NCI-H226 (cell line): ENCODE measurements at regions not wholly inside any gene's neighbourhood (a gene's known extent, or its start where the extent isn't known, plus 50 kb on each side); places are given as distances from the start of the nearest gene placed in this dataset.

Experiments
- DNase-seq: peaks from one replicate; pipeline ENCODE4 v3.0.0-alpha.2; 2015

- DNase-seq: no peak
These were observed 173.0 kb downstream of the NTMT2 start for GRCh38 chr1:170318736-170319135.

GRCh38 chr1:170321113-170321512 is 175.4 kb downstream of the NTMT2 start:
- no peak for DNase-seq

GRCh38 chr1:170326186-170326585 is 180.4 kb downstream of the NTMT2 start:
- DNase-seq: no peak

GRCh38 chr1:170332801-170333200 is 187.0 kb downstream of the NTMT2 start:
- no peak for DNase-seq

- DNase-seq: no peak
These were observed 191.7 kb downstream of the NTMT2 start for GRCh38 chr1:170337413-170337994.

DNA sequence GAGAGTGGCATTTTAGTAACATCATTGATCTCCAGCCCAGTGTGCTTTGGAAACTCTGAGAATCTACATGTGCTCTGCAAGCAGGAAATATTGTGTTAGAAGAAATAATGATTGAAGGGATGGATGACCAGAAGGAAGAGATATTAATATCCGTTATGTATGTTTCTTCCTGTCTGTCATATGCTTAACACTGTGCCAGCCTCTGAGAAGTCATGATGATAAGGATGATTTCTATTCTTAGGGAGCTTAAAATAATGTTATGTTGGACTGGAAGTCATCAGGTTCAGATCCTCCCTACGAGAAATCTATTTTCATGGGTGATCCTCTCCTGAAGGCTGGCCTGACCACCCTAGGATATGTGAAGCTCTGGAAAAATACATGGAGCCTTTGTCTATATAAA is 192.4 kb upstream of the GORAB start:
- DNase-seq: no peak

DNA sequence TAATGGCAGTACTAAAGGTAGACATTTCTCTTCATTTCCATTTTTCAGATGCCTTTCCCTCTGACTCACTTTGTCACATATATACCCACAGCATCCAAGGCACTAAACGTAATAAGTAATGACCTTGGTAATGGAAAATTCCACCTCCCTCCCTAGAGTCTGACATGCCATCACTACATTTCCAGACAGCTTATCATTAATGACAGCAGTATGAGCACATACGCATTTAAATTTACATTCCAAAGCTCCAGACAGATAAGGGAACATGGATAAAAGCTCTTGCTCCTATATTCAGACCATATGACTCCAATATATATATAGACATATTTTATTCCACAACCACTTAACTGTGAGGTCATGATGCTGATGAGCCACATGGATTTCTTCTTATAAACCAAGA is 191.7 kb upstream of the GORAB start:
- DNase-seq: no peak

DNA sequence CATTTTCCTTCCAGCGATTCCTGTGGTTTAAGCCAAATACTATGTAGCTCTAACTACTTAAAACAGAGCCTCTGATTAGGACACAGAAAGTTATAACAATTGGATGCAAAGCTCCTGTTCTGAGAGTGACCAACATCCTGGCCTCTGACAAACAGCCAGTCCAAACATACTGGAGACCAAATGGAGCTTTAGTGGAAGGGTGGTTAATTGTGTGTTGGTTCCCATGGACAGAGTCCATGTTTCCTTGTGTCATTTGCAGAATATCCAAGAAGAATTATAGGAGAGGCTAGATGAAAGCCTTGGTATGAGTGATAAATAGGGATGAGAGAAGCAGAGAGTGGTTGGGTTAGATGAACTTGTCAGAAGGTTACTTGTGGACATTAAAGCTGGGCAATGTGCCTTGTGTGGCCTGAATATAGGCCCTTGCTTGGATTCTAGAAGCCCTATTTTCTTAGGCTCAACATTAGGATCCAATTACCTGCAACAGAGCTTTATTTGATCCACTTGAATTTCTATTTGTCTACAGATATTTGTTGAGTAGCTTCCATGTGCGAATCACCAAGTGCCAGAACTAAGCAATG is 180.5 kb upstream of the GORAB start:
- no peak for DNase-seq

DNA sequence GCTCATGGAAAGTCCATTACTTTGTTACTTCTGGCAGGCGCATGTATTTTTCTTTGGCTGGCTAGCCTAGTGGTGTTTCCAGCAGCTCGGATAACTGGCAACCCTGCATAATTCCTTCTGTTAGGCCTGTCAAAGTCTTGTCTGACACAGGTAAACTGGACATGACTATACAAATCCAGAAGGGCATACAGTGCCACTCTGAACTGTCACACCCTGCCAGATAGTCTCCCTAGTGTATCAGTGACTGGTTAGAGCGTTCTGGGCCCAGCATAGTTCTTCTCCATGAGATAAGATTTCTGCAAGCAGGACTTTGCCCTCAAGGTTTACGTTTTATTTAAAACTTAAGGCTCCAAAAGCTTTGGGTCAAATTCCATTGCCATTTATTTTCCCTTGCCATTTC is 177.7 kb upstream of the GORAB start:
- no peak for DNase-seq

GRCh38 chr1:170354690-170355089 is 177.3 kb upstream of the GORAB start:
- no peak for DNase-seq

DNA sequence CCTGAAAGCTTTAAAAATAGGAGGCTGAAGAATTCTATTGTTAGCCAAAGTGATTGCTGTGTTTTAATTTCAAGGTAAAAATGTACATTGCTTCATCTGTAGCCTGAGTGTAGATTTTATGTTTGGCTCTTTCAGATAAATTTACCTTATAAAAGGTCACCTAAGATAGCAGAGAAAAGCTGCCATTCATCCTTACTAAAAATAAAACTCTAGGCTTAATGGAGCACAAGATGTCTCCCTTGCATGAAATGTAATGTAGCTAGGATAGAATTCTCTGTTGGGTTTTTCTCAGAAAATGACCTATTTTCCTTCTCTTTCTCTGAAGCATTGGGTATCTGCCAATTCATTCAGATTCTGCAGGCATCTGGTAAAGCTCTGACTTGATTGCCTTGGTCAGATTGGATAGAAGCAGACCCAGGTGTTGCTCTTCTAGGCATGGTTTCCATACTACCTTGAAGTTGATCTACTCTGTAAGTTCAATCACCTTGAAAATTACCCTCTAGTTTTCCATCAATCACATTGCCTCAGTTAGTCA is 176.6 kb upstream of the GORAB start:
- DNase-seq: no peak

- DNase-seq: no peak
These were observed 175.4 kb upstream of the GORAB start for GRCh38 chr1:170356585-170356984.

DNA sequence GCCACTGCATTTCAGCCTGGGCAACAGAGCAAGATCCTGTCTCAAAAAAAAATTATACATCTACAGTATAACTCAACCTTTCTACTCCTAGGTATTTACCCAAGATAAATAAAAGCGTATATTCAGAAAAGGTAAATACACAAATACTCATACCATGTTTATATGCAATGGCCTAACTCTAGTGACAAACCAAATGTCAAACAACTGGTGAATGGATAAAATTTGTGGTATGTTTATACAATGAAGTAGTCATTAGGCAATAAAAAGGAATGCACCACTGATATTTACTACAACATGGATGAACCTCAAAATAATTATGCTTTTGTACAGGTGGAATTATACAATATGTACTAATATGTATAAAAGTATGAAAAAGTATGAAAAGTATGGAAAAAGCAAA is 174.2 kb upstream of the GORAB start:
- no peak for DNase-seq

- peak; percentile 5 for DNase-seq
These were observed 171.4 kb upstream of the GORAB start for GRCh38 chr1:170360601-170361000.

DNA sequence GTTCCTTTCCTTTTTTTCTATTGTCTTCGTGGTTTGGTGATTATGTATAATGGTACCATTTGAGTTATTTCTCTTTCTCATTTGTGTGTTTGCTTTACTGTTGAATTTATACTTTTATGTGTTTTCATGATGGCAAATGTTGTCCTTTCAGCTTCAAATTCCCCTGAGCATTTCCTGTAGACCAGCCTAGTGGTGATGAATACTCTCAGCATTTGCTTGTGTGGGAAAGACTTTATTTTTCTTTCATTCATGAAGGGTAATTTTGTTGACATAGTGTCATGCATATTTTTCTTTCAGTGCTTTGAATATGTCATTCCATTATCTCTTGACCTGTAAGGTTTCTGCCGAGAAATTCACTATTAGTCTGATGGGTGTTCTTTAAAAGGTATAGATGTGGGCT is 166.6 kb upstream of the GORAB start:
- no peak for DNase-seq

DNA sequence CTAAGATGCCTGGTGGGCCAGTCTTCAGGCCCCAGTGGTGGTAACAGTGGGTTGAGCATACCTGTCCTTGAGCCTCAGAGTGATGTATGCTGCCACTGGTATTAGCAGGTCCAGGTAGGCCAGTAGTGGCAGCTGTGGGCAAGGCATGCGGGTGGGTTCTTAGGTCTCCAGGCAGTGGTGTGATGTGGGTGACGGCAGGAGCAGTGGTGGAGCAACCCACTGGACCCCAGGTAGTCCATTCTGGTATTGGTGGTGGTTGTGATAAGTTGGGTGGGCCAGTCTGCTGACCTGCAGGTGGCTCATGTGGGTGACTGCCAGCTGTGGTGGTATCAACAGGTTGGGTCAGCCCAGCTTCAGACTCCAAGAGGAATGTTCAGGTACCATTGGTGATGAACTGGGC is 165.0 kb upstream of the GORAB start:
- no peak for DNase-seq

- DNase-seq: no peak
These were observed 164.4 kb upstream of the GORAB start for GRCh38 chr1:170367615-170368014.

- DNase-seq: no peak
These were observed 163.0 kb upstream of the GORAB start for GRCh38 chr1:170369000-170369399.

DNA sequence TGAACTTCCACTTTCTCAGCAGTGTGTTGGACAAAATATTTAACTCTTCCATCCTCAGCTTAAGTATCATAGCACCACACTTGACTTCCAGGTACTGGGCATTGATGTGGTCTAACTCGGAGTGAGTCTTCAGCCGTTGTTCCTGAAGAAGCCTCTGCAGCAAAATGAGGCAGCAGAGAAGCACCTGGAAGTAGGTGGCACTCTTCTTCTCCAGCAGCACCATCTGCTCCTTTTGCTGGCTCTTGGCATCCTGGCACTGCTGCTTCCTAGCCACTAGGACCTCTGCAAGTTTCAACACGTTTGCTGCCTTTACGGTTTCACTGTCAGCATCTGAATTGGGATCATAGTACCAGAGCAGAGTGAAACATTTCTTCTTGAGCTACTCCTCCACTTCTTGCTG is 162.5 kb upstream of the GORAB start:
- no peak for DNase-seq

GRCh38 chr1:170370087-170370486 is 161.9 kb upstream of the GORAB start:
- no peak for DNase-seq

GRCh38 chr1:170375082-170375723 is 156.8 kb upstream of the GORAB start:
- DNase-seq: no peak

GRCh38 chr1:170376801-170377385 is 155.1 kb upstream of the GORAB start:
- DNase-seq: no peak

GRCh38 chr1:170377440-170377839 is 154.5 kb upstream of the GORAB start:
- no peak for DNase-seq
